OCI-LY3 (cell line): ENCODE measurements at regions not wholly inside any gene's neighbourhood (a gene's known extent, or its start where the extent isn't known, plus 50 kb on each side); places are given as distances from the start of the nearest gene placed in this dataset.

Experiments
- H2AFZ ChIP-seq: fragments of 200-600, 300-600 bp; shearing (Covaris generic); 2 replicates; pipeline ENCODE4 v1.6.0; 2014; ENCODE audit warnings: antibody characterized with exemption, low read depth, low read length
- H3K27ac ChIP-seq: fragments of 200-600, 300-600 bp; sonication (generic); 2 replicates; pipeline ENCODE4 v1.5.1; 2014; ENCODE audit warnings: mild to moderate bottlenecking, low read length, moderate library complexity, mixed read lengths
- H3K27me3 ChIP-seq: fragments of 200-600, 300-600 bp; sonication (generic); 2 replicates; pipeline ENCODE4 v1.6.1; 2014; ENCODE audit warnings: low read depth, low read length, mixed read lengths
- H3K36me3 ChIP-seq: fragments of 200-600, 300-600 bp; sonication (generic); replicated peaks from 2 replicates; pipeline ENCODE3; 2014; ENCODE audit warnings: low read depth, low read length, mixed read lengths
- H3K4me1 ChIP-seq: fragments of 300-600, 200-600 bp; sonication (generic); 2 replicates; pipeline ENCODE4 v1.6.1; 2014; ENCODE audit warnings: low read length, mixed read lengths
- H3K4me2 ChIP-seq: fragments of 200-600, 300-600 bp; sonication (generic); 2 replicates; pipeline ENCODE4 v1.6.1; 2014; ENCODE audit warnings: low read length, mixed read lengths
- H3K4me3 ChIP-seq: fragments of 300-600, 200-600 bp; sonication (generic); 2 replicates; pipeline ENCODE4 v1.5.1; 2014; ENCODE audit warnings: antibody characterized with exemption, mild to moderate bottlenecking, low read length, moderate library complexity
- H3K79me2 ChIP-seq: fragments of 300-600, 200-600 bp; shearing (Covaris generic); 2 replicates; pipeline ENCODE4 v1.6.1; 2014; ENCODE audit warnings: mild to moderate bottlenecking, low read length, mixed read lengths
- H3K9ac ChIP-seq: fragments of 300-600, 200-600 bp; shearing (Covaris generic); 2 replicates; pipeline ENCODE4 v1.6.0; 2014; ENCODE audit warnings: mild to moderate bottlenecking, low read length, moderate library complexity
- H3K9me3 ChIP-seq: fragments of 200-600, 300-600 bp; shearing (Covaris generic); 2 replicates; pipeline ENCODE4 v1.6.1; 2014; ENCODE audit warnings: low read length, mixed read lengths; ENCODE audit not compliant: insufficient read depth
- H4K20me1 ChIP-seq: fragments of 200-600, 300-600 bp; sonication (generic); 2 replicates; pipeline ENCODE4 v1.6.1; 2016; ENCODE audit warnings: low read length, mixed read lengths; ENCODE audit not compliant: insufficient read depth
- CTCF ChIP-seq: fragments of 200-600, 300-600 bp; sonication (generic); IDR thresholded peaks from 2 replicates; pipeline ENCODE4 v1.5.1; 2014; ENCODE audit warnings: antibody characterized with exemption, low read length, low read depth
- EZH2phosphoT487 ChIP-seq: fragments of 200-600 bp; shearing (Covaris generic); IDR thresholded peaks from 2 replicates; pipeline ENCODE4 v1.6.1; 2018; ENCODE audit warnings: antibody characterized with exemption, mixed run types, low read depth

GRCh38 chr15:37209041-37209363 lies 108.7 kb upstream of the MEIS2 start:
- H3K9ac ChIP-seq: no peak overlapping the region
- H2AFZ ChIP-seq: no peak overlapping the region
- H3K4me2 ChIP-seq: no peak overlapping the region
- H3K79me2 ChIP-seq: no peaks in the 10 kb centered on the region
- H3K4me1 ChIP-seq: no peaks in the 10 kb centered on the region
- TF ChIP-seq CTCF: no peak
- TF ChIP-seq EZH2phosphoT487: no peak
- no peaks in the 10 kb centered on the region for H3K27me3 ChIP-seq
- no peak overlapping the region for H3K4me3 ChIP-seq
- H3K27ac ChIP-seq: no peak overlapping the region
- H3K9me3 ChIP-seq: no peaks in the 10 kb centered on the region
- no peaks in the 10 kb centered on the region for H4K20me1 ChIP-seq
- no peaks in the 10 kb centered on the region for H3K36me3 ChIP-seq

GRCh38 chr15:37217567-37217966 lies 117.2 kb upstream of the MEIS2 start:
- H3K27me3 ChIP-seq: no peaks in the 10 kb centered on the region
- H3K79me2 ChIP-seq: no peaks in the 10 kb centered on the region
- no peak overlapping the region for H3K9ac ChIP-seq
- no peak overlapping the region for H3K4me2 ChIP-seq
- no peak overlapping the region for H3K27ac ChIP-seq
- no peak overlapping the region for H3K4me3 ChIP-seq
- H3K4me1 ChIP-seq: peaks cover 4% of the 10 kb centered on the region; the same call in 1 of the 2 replicates
- no peaks in the 10 kb centered on the region for H3K9me3 ChIP-seq
- TF ChIP-seq CTCF (no peak), EZH2phosphoT487 (no peak)
- H3K36me3 ChIP-seq: no peaks in the 10 kb centered on the region
- no peak overlapping the region for H2AFZ ChIP-seq
- no peaks in the 10 kb centered on the region for H4K20me1 ChIP-seq

- no peak overlapping the region for H2AFZ ChIP-seq
- no peaks in the 10 kb centered on the region for H3K36me3 ChIP-seq
- H3K4me2 ChIP-seq: no peak overlapping the region; the same call in 1 of the 2 replicates
- no peaks in the 10 kb centered on the region for H3K79me2 ChIP-seq
- H3K4me1 ChIP-seq: peaks cover 4% of the 10 kb centered on the region; the same call in 1 of the 2 replicates
- H3K9ac ChIP-seq: no peak overlapping the region
- no peaks in the 10 kb centered on the region for H3K9me3 ChIP-seq
- H3K27me3 ChIP-seq: no peaks in the 10 kb centered on the region
- H4K20me1 ChIP-seq: no peaks in the 10 kb centered on the region
- no peak overlapping the region for H3K27ac ChIP-seq
- TF ChIP-seq EZH2phosphoT487: no peak
- no peak for TF ChIP-seq CTCF
- no peak overlapping the region for H3K4me3 ChIP-seq
Observed at GRCh38 chr15:37218351-37218916, 118.1 kb upstream of the MEIS2 start.

- H3K4me3 ChIP-seq: no peak overlapping the region
- H2AFZ ChIP-seq: no peak overlapping the region
- H3K36me3 ChIP-seq: no peaks in the 10 kb centered on the region
- no peak overlapping the region for H3K9ac ChIP-seq
- H3K4me1 ChIP-seq: peaks cover 4% of the 10 kb centered on the region; the same call in 1 of the 2 replicates
- no peak for TF ChIP-seq EZH2phosphoT487
- no peaks in the 10 kb centered on the region for H3K9me3 ChIP-seq
- H3K27me3 ChIP-seq: no peaks in the 10 kb centered on the region
- H4K20me1 ChIP-seq: no peaks in the 10 kb centered on the region
- H3K27ac ChIP-seq: no peak overlapping the region
- no peak overlapping the region for H3K4me2 ChIP-seq
- no peaks in the 10 kb centered on the region for H3K79me2 ChIP-seq
Observed at GRCh38 chr15:37219211-37219701, 118.9 kb upstream of the MEIS2 start.
